HG03460 (cell line): ENCODE measurements at regions not wholly inside any gene's neighbourhood (a gene's known extent, or its start where the extent isn't known, plus 50 kb on each side); places are given as distances from the start of the nearest gene placed in this dataset.

Source experiments
- ATAC-seq: cut with Tn5 transposase; IDR thresholded peaks from one replicate; pipeline ENCODE4 v1.9.1; 2021; ENCODE audit not compliant: unreplicated experiment

GRCh38 chr10:4691301-4691700, 134.7 kb upstream of the AKR1E2 start:
- no peak for ATAC-seq

- ATAC-seq: no peak
Measured at GRCh38 chr10:4688601-4689000, 137.4 kb upstream of the AKR1E2 start.

DNA sequence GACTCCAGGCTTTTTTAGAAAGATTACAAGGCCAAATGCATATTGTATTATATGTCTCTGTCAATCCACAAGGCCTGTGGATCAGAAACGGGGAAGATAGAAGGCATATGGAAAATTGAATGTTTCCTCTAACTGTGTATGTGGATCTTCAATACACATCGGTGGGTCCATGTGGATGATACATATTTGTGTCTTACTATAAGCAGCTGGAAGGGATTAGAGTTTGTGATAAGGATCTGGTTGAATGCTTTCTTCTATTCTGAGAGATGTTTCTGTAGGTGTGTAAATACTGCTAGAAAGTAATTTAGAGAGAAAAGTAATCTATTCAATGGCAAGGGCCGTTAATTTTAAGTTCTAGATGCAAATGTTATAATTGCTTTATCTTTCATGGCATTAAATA, 137.8 kb upstream of the AKR1E2 start:
- ATAC-seq: no peak

DNA sequence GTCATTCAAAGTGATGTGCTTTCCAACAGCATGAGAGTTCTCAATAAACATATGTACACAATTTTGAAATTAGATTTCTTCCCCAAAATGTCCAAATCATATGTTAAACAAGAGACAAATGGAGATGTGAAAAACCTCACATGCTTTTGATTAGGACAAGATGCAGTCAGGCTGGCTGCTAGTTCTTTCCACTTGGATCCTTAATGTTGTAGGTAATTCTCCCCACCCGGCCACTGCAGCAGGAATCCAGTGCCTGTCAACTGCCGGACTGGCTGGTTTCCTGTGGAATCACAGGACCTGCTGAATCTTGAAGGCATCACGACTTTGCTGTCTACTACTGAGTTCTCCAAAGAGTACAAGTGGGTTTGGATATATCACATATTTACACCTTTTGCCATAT, 138.6 kb upstream of the AKR1E2 start:
- no peak for ATAC-seq

DNA sequence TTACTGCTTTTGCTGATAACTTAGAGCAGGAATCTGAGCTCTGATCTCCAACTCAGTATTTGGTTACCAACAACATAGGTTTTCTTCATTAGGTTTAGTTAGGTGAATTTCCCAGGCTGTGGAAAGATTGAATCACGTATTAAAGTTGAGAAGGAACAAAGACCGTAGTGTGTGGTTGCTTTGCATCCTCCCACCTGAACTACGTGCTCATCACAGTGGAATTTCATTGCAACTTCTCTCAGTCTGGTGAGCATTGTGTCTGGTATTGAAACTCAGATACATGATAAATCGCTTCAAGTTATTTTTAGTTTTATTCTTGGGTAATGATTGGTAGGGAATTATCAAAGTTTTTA, 139.4 kb upstream of the AKR1E2 start:
- no peak for ATAC-seq

GRCh38 chr10:4685904-4686643, 139.9 kb upstream of the AKR1E2 start:
- no peak for ATAC-seq

DNA sequence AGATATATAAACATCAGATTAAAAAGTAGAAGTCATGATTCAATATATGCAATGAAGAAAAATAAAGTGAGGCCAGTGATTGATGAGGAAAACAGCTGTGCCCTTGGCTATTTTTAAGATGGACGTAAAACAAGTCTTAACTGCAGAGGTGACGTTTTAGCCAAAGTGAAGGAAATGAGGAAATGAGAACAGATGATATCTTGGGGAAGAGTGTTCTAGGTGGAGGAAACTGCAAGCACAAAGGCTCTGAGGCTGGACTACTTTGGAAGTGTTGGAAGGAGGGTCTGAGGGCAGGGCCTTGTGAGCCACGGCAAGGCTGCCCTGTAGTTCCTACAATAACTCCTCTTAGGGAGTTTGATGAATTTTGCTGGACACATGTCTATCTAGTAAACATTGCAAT, 140.5 kb upstream of the AKR1E2 start:
- ATAC-seq: no peak

GRCh38 chr10:4684434-4684833, 141.6 kb upstream of the AKR1E2 start:
- no peak for ATAC-seq

GRCh38 chr10:4683838-4684237, 142.2 kb upstream of the AKR1E2 start:
- ATAC-seq: no peak

- ATAC-seq: no peak
Measured at GRCh38 chr10:4683137-4683536, 142.9 kb upstream of the AKR1E2 start.

- ATAC-seq: no peak
Measured at GRCh38 chr10:4678951-4679671, 146.9 kb upstream of the AKR1E2 start.

DNA sequence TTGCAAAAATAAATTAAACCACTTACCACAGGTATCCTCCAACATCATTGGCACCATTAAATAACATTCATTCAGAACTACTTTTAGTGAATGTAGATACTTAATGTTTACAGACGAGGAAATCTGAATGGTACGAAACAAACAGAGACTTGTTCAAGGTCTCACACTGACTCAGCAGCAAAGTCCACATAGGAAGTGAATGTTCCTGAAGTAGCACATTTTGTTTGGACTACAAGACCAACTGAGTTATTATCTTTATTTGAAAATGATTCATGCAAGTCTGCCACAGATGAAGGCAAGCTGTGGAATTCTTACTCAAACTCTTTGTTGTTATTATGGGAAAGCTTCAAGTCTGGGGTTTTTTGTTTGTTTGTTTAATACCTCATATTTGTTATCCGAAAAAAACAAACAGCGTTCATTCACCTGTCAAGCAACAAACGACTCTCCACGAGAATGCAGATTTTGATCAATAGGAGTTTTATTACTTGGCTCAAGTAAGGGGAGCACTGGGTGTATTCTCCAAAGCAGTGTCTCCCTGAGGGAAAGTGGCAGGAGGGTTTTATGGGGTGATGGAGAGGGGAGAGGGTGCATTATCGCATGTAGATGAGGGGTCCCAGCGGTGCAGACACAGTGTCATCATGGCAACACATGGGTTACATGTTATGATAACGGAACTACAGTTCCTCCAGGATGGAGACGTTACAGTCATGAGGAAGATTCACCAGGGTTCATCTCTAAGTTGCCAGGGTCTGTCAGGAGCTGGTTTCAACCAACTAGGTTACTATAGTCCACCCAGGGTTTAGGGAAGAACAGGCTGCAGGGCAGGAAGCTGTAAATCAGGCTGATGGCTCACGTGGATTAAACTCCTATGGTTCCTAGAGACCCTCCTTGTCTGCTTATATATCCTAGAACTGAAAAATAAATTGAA, 147.7 kb upstream of the AKR1E2 start:
- ATAC-seq: no peak

GRCh38 chr10:4677296-4678021, 148.5 kb upstream of the AKR1E2 start:
- ATAC-seq: no peak

DNA sequence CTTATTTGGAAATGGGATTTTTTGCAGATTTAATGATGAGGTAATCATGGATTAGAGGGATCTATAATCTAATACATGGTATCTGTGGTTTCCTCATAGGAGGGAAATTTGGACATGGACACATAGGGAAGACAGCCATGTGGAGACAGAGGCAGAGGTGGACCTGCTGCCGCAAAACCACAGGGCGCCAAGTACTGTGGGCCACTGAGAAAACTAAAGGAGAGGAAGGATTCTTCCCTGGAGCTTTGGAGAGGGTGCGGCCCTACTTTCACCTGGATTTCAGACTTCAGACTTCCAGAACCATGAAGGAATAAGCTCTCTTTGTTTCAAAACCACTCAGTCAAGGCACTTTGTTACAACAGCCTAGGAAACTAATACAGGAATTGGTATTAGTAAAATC, 149.4 kb upstream of the AKR1E2 start:
- no peak for ATAC-seq

GRCh38 chr10:4675808-4676207, 150.2 kb upstream of the AKR1E2 start:
- no peak for ATAC-seq

GRCh38 chr10:4673279-4674040, 152.5 kb upstream of the AKR1E2 start:
- ATAC-seq: no peak

DNA sequence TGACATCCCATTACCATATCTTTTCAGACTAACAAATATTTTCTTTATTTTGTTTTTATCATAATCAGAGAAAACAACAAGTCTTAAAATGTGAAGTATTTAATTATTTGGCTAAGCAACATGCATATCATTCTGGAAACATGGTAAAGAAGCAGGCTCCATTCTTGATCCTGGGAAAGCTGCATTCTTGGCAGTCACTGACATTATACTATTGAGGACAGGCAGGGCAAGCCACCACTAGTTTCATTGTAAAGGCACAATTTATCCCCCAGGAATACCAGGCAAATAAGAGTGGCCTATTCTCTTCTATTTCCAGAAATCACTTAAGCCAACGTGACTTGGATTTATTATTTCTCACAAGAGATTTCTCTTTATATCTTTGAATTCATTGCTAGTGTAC, 153.8 kb upstream of the AKR1E2 start:
- ATAC-seq: no peak

DNA sequence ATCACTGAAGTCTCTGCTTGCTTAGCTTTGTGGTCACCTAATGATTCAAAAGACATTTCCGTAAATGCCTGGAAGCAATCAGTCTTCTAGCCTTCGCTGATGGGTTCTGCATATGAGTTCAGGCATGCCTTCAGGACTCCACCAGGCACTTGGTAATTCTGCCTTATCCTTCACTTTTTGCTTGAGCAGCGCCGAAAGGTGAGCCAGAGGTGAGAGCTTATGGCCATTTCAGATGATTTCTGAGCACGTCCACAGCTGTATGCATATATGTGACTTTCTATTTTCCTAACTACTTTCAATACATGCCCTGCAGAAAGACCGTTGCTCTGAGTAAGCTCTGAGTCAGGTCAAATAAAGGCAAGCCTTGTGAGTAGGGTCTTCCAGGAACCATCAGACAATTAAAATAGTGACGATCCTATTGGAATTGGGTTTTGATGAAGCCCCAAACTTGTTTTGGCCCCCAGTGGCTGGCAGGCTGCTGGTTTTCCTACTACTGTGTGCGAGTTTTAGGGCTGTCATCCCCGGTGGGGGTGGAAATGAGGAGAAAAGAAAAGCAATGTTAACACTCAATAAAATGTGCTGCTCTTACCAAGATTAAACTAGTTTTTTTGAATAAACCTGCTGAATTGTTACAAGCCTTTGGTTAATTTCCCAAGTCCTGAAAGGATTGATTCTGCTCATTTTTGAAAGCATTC, 154.4 kb upstream of the AKR1E2 start:
- no peak for ATAC-seq

DNA sequence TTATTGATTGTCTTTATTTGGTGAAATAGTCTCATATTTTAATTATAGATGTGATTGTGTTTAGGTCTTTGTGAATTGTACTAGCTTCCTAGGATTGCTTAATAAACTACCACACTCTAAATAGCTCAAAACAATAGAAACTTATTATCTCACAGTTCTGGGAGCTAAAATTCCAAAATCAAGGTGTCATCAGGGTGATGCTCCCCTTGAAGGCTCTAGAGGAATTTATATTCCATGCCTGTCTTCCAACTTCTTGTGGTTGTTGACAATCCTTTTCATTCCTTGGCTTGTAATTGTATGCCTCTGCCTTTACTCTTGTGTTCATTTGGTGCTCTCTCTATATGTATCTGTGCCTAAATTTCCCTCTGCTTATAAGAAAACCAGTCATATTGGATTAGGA, 155.3 kb upstream of the AKR1E2 start:
- no peak for ATAC-seq

- ATAC-seq: no peak
Measured at GRCh38 chr10:4669585-4669984, 156.4 kb upstream of the AKR1E2 start.
